ENCODE measurements at regions not wholly inside any gene's neighbourhood (a gene's known extent, or its start where the extent isn't known, plus 50 kb on each side); places are given as distances from the start of the nearest gene placed in this dataset.

- no peak overlapping the region for H3K27ac ChIP-seq
- H3K27me3 ChIP-seq, result no peaks in the 10 kb centered on the region
- TF ChIP-seq CTCF (IDR thresholded peaks at IDR 0.05), result no peak
- no peak for TF ChIP-seq POLR2A (IDR thresholded peaks at IDR 0.05)
- no peak for DNase-seq (ENCODE audit: low spot score in 2 of 2)
- intact Hi-C loops (cut with DNase I; ENCODE audit: low total_unique reads), result no loop called here
- no peaks in the 10 kb centered on the region for H3K9me3 ChIP-seq
- no peaks in the 10 kb centered on the region for H3K36me3 ChIP-seq
- no peaks in the 10 kb centered on the region for H3K4me1 ChIP-seq
- H3K4me3 ChIP-seq, result no peak overlapping the region
Observed at GRCh38 chr15:72958634-72959033, 93.6 kb upstream of the NEO1 start.

DNA sequence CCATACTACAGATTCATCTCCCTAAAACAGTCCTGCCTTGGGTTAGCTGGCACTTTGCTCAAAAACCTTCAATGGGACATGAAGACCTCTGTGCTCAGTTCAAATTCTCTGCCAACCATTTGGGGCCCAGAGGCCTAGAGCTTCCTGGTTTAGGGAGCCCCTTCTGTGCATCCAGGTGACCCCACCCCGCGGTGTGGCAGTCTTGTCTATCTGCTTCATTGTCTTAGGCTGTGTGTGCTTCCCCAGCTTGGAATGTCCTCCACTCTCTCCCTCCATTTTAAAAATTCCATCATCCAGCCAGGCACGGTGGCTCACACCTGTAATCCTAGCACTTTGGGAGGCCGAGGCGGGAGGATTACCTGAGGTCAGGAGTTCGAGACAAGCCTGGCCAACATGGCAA, 99.0 kb upstream of the NEO1 start:
- Histone ChIP-seq H3K27ac (no peak overlapping the region), H3K36me3 (no peaks in the 10 kb centered on the region), H3K4me3 (no peak overlapping the region), H3K9me3 (peaks cover 0 to 8% of the 10 kb centered on the region in 2 donors), H3K4me1 (no peaks in the 10 kb centered on the region), H3K27me3 (no peaks in the 10 kb centered on the region)
- DNase-seq (ENCODE audit: low spot score in 2 of 2), result no peak
- TF ChIP-seq POLR2AphosphoS5 (IDR thresholded peaks at IDR 0.05) (no peak), POLR2A (IDR thresholded peaks at IDR 0.05) (no peak), CTCF (IDR thresholded peaks at IDR 0.05) (no peak)
- intact Hi-C loops (cut with DNase I; ENCODE audit: low total_unique reads), result no loop called here

DNA sequence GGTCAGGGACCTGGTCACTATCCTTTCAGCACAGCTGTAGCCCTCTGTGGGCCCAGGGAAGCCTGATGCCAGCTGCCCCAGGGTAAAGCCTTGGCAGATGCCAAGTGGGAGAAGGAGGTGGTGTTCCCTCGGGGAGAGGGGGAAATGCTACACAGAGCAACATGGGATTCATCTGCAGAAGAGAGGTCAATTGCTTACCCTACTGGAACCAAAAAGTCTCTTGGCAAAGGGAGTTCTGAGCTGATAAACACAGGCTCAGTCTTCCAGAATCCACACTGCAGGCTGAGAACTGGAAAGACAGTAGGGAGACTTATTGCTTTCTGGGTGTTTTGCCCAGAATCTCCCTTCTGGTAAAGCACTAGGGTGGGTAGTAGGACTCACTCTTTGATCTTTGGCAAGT, 100.1 kb upstream of the NEO1 start:
- intact Hi-C loops (cut with DNase I; ENCODE audit: low total_unique reads), result no loop called here
- DNase-seq (ENCODE audit: low spot score in 2 of 2), result no peak
- H3K4me1 ChIP-seq, result no peaks in the 10 kb centered on the region
- no peak overlapping the region for H3K4me3 ChIP-seq
- no peaks in the 10 kb centered on the region for H3K27me3 ChIP-seq
- no peak overlapping the region for H3K27ac ChIP-seq
- peaks cover 1 to 19% of the 10 kb centered on the region in 2 donors for H3K9me3 ChIP-seq
- TF ChIP-seq POLR2A (IDR thresholded peaks at IDR 0.05) (no peak), POLR2AphosphoS5 (IDR thresholded peaks at IDR 0.05) (no peak)
- no peaks in the 10 kb centered on the region for H3K36me3 ChIP-seq

DNA sequence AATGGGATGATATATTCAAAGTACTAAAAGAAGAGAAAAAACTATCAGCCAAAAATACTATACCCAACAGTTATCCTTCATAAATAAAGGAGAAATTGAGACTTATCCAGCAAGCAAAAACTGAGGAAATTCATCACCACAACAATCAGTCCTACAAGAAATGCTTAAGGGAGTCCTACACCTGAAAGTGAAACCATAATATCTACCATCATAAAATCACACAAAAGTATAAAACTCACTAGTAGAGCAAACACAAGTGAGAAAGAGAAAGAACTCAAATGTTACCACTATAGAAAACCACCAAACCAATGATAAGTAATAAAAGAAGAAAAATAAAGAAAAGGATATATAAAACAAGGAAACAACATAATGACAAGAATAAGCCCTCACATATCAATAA, 103.6 kb upstream of the NEO1 start:
- Histone ChIP-seq H3K4me1 (no peaks in the 10 kb centered on the region), H3K36me3 (no peaks in the 10 kb centered on the region), H3K9me3 (peaks cover 8 to 19% of the 10 kb centered on the region in 2 donors), H3K4me3 (no peak overlapping the region), H3K27me3 (no peaks in the 10 kb centered on the region), H3K27ac (no peak overlapping the region)
- intact Hi-C loops (cut with DNase I; ENCODE audit: low total_unique reads), result no loop called here
- no peak for DNase-seq (ENCODE audit: low spot score in 2 of 2)
- TF ChIP-seq CTCF (IDR thresholded peaks at IDR 0.05), result no peak
- no peak for TF ChIP-seq POLR2AphosphoS5 (IDR thresholded peaks at IDR 0.05)
- TF ChIP-seq POLR2A (IDR thresholded peaks at IDR 0.05), result no peak

DNA sequence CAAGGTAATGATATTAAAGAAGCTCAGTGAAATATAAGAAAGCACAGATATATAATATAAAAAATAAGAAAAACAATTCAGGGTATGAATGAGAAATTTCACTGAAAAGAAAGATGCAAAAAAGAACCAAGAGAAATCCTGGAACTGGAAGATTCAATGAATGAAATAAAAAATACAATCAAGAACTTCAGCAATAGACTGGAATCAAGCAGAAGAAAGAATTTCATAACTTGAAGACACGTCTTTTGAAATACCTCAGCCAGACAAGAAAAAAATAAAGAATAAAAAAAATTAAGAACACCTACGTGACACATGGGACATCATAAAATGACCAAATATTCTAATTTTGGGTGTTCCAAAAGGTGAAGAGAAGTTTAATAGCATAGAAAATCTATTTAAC, 104.6 kb upstream of the NEO1 start:
- peaks cover 8 to 19% of the 10 kb centered on the region in 2 donors for H3K9me3 ChIP-seq
- no peak for TF ChIP-seq POLR2AphosphoS5 (IDR thresholded peaks at IDR 0.05)
- no peak for TF ChIP-seq POLR2A (IDR thresholded peaks at IDR 0.05)
- TF ChIP-seq CTCF (IDR thresholded peaks at IDR 0.05), result no peak
- no peak overlapping the region for H3K27ac ChIP-seq
- no peak overlapping the region for H3K4me3 ChIP-seq
- intact Hi-C loops (cut with DNase I; ENCODE audit: low total_unique reads), result no loop called here
- H3K36me3 ChIP-seq, result no peaks in the 10 kb centered on the region
- H3K4me1 ChIP-seq, result no peaks in the 10 kb centered on the region
- H3K27me3 ChIP-seq, result no peaks in the 10 kb centered on the region
- DNase-seq (ENCODE audit: low spot score in 2 of 2), result no peak

GRCh38 chr15:72944565-72944964, 107.7 kb upstream of the NEO1 start:
- intact Hi-C loops (cut with DNase I; ENCODE audit: low total_unique reads), result no loop called here
- Histone ChIP-seq H3K36me3 (no peaks in the 10 kb centered on the region), H3K4me3 (no peak overlapping the region), H3K4me1 (no peaks in the 10 kb centered on the region), H3K27ac (no peak overlapping the region), H3K9me3 (peaks cover 8 to 19% of the 10 kb centered on the region in 2 donors), H3K27me3 (no peaks in the 10 kb centered on the region)
- DNase-seq (ENCODE audit: low spot score in 2 of 2), result no peak
- TF ChIP-seq CTCF (IDR thresholded peaks at IDR 0.05) (no peak), POLR2A (IDR thresholded peaks at IDR 0.05) (no peak), POLR2AphosphoS5 (IDR thresholded peaks at IDR 0.05) (no peak)

Measured in breast epithelium (tissue), 4 donors.